ENCODE measurements at regions not wholly inside any gene's neighbourhood (a gene's known extent, or its start where the extent isn't known, plus 50 kb on each side); places are given as distances from the start of the nearest gene placed in this dataset.

DNA sequence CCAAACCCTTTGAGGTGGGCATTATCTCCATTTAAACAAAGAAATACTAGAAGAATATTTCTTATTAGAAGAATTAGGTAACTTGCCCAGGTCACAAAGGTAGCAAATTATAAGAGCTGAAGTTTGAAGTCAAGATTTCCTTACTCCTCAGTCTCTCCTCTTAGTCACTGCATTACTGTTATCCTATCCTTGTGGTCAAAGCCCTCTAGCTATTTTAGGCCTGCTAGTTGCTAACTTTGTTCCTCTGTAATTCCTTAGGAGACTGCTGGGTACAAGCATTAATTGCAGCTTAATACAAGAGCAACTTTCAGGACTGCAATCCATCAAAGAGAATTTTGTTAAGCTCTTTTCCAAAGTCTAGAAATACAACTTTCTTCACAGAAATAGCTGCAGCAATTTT lies 528.2 kb downstream of the ZIC1 start:
- DNase-seq (ENCODE audit: low read depth in 2 of 2) = no peak

- DNase-seq (ENCODE audit: low read depth in 2 of 2) = no peak
These were observed 528.7 kb downstream of the ZIC1 start for GRCh38 chr3:147937891-147938290.

- no peak for DNase-seq (ENCODE audit: low read depth in 2 of 2)
These were observed 530.3 kb downstream of the ZIC1 start for GRCh38 chr3:147939425-147939824.

- DNase-seq (ENCODE audit: low read depth in 2 of 2) = no peak
These were observed 530.7 kb downstream of the ZIC1 start for GRCh38 chr3:147939839-147940238.

DNA sequence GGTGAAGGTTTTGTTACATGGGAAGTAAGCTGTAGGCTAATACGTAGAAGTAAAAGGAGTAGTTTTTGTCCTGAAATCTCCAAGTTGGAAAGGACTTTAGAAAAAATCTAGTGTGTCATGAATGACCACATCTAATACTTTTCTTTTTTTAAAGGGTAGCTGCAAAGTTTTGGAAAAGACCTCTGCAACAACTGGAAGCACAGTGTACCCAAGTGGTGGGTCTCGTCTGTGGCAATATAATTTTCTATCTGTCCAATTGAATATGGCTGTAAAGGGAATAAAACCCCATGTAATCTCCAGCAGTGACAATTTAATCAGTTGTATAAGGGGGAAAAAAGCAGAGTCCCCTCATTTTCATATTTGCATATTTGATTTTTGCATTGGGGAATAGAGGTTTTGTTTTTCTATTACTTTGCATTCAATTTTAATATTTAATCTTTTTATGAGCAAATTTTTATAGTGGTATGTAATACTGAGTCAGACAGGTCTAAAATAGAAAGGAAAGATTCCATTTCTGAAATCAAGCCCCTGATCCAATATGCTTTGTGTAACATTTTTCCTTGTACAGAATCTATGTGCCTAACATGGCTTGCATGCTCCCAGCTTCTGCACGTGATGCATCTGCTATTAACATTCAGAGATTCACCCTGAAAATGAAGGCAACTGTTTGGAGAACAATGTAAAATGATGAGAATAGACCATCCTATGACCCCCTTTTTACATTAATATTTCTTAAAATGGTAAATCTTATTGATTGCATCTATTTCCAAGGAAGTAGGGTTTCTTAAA lies 531.4 kb downstream of the ZIC1 start:
- DNase-seq (ENCODE audit: low read depth in 2 of 2) = no peak

- no peak for DNase-seq (ENCODE audit: low read depth in 2 of 2)
These were observed 532.8 kb downstream of the ZIC1 start for GRCh38 chr3:147941969-147942368.

GRCh38 chr3:147943265-147943945 lies 534.2 kb downstream of the ZIC1 start:
- DNase-seq (ENCODE audit: low read depth in 2 of 2) = peak; percentile 82 to 83

GRCh38 chr3:147945968-147946519 lies 536.9 kb downstream of the ZIC1 start:
- DNase-seq (ENCODE audit: low read depth in 2 of 2) = peak; percentile 93 to 94

- DNase-seq (ENCODE audit: low read depth in 2 of 2) = no peak
These were observed 547.5 kb downstream of the ZIC1 start for GRCh38 chr3:147956615-147957014.

DNA sequence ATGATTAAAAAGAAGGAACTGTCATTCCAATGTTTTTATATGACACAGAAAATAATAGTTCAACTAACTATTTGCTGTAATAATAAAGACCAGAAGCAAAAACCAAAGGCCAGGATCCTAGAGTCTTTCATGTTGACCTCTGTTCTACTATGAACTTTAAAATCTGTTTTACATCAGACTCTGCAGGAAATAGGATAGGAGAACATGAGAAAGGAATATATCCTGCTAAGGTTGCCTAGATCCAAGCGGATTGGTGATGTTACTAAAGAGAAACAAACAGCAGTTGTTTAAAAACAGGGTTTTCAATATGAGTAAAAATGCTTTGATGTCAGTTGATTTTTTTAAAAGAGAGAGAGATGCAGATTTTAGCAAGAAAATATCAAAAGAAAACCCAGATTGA lies 549.6 kb downstream of the ZIC1 start:
- DNase-seq (ENCODE audit: low read depth in 2 of 2) = no peak

DNA sequence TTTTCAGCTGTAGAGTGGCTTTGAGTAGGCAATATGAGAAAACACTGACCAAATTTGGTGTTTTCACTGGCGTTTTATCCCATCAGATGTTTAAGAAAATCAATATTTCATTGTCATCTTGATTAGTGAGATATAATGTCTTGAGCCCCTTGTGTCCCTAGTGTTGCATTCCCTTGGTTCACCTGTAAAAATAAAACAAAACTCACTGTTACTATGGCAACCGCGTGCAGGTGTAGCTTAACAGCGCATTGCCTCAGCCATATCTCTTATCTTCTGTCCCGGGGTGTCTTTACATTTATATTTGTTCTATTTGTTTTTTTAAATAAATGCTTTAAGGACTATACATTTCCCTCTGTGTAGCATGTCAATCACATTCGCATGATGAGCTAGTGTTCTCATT lies 551.6 kb downstream of the ZIC1 start:
- no peak for DNase-seq (ENCODE audit: low read depth in 2 of 2)

GRCh38 chr3:147962408-147963164 lies 553.4 kb downstream of the ZIC1 start:
- DNase-seq (ENCODE audit: low read depth in 2 of 2) = no peak

DNA sequence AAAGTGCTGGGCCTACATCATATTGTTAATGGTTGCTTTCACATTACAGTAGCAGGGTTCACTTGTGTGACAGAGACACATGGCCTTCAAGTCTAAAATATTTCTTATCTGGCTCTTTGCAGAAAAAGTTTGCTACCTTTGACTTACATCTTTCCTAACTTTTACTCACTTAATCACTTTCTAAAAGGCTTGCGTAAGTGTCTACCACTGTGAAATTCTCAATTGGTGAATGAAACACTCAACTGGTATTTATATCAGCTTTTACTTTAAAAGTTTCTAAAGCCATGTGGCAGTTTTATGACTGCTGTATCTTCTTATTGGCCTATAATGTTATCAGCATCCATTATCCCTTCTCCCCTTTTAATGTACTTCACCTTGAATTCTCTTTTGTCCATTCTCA lies 554.5 kb downstream of the ZIC1 start:
- DNase-seq (ENCODE audit: low read depth in 2 of 2) = no peak

DNA sequence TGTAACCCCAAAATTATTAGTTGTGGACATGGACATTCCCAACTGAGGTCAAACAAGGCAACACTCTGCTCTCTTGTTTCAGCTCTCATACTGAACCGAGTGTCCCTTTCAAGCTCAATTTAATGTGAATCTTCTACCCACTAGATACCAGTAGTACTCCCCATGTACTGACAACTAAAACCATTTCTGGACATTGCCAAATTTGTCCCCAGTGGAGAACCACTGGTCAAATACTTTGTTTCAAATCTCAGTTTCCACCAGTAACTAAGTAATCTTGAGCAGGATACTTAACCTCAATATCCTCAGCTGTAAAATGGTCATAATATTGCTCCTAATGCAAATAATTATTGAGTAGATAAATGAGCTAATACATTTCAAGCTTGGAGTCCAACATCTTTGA lies 566.0 kb downstream of the ZIC1 start:
- DNase-seq (ENCODE audit: low read depth in 2 of 2) = no peak

- no peak for DNase-seq (ENCODE audit: low read depth in 2 of 2)
These were observed 567.8 kb downstream of the ZIC1 start for GRCh38 chr3:147977001-147977400.

GRCh38 chr3:147987549-147987948 lies 578.4 kb downstream of the ZIC1 start:
- no peak for DNase-seq (ENCODE audit: low read depth in 2 of 2)

DNA sequence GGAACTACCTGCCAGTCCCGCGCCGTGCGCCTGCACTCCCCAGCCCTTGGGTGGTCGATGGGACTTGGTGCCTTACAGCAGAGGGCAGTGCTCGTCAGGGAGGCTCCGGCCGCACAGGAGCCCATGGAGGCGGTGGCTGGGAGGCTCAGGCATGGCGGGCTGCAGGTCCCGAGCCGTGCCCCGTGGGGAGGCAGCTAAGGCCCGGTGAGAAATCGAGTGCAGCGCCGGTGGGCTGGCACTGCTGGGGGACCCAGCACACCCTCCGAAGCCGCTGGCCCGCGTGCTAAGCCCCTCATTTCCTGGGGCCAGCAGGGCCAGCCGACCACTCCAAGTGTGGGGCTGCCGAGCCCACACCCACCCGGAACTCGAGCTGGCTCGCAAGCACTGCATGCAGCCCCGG lies 580.2 kb downstream of the ZIC1 start:
- DNase-seq (ENCODE audit: low read depth in 2 of 2) = no peak

GRCh38 chr3:148002705-148003205 lies 593.6 kb downstream of the ZIC1 start:
- no peak for DNase-seq (ENCODE audit: low read depth in 2 of 2)

DNA sequence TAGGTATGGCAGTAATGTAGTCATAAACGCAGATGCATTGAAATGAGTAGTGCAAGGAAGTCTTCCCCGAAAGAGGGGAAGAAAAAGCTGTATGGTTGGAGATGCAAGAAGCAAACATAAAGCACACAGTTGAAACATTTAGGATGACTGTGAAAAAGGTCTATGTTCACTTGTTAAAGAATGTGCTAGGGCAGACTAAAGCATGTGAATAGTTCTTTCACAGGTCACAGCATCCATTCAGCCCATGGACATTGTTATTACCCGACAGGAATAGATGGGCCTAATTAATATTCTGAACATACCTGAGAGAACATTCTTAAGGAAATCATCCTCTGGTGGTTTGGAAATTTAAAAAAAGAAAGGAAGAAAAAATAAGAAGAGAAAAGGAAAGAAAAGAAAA lies 595.2 kb downstream of the ZIC1 start:
- DNase-seq (ENCODE audit: low read depth in 2 of 2) = no peak

GRCh38 chr3:148005456-148005855 lies 596.3 kb downstream of the ZIC1 start:
- no peak for DNase-seq (ENCODE audit: low read depth in 2 of 2)

DNA sequence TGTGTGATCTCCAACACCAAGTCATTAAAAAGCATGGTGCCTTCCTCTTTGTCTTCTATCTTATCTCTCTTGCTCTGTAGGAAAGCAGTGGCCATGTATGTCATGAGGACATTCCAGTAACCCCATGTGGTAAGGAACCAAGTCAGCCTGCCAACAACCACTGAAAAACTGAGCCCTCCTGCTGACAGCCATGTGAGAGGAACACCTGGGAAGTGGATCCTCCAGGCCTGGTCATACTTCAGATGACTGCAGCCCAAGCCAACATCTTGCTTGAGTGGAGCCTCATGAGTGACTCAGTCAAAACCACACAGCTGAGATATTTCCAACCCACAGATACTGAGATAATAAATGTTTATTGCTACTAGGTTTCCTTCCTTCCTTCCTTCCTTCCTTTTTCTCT lies 597.3 kb downstream of the ZIC1 start:
- peak; percentile 33 to 42 for DNase-seq (ENCODE audit: low read depth in 2 of 2)

DNA sequence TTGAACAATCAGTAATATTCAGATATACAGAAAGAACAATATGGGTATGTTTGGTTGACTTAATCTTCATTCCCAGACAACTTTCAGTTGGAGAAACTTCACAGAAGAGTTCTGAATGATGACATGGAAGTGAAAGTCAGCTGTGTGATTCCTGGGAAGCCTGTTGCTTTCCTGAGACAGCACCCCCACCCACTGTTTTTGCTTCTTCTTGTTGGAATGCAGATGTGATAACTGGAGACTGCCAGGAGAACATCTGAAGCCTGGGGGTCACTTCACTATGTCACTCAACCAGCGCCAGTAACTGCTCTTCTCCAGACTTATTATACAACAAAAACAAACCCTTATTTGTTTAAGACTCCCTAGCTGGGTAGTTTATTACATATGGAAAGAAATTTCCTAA lies 599.4 kb downstream of the ZIC1 start:
- no peak for DNase-seq (ENCODE audit: low read depth in 2 of 2)

Measured in fibroblast of skin of left biceps (primary cell).